HCT116 (cell line): ENCODE measurements at regions not wholly inside any gene's neighbourhood (a gene's known extent, or its start where the extent isn't known, plus 50 kb on each side); places are given as distances from the start of the nearest gene placed in this dataset.

Experiments
- ATAC-seq: fragments of 200-7000 bp; cut with Tn5 transposase; 2 replicates; pipeline ENCODE4 v1.9.1; 2020; ENCODE audit warnings: mild to moderate bottlenecking, moderate library complexity
- BruUV-seq: library from RNA; stranded (reverse); fragments of 400-500 nt; replicated peaks from 2 replicates; lab custom pipeline; 2021; lab: Mats Ljungman, UMichigan
- CTCF ChIA-PET: fragments of 300-600 bp; sonication (Branson Sonifier 250); formaldehyde crosslinking; loops from one replicate; lab custom pipeline; 2021; ENCODE audit warnings: antibody characterized with exemption; lab: Charles Lee
- POLR2A ChIA-PET: fragments of 300-600, 350-600 bp; sonication (Branson Sonifier 250); formaldehyde crosslinking; loops from one replicate; lab custom pipeline; 2021; ENCODE audit warnings: antibody characterized with exemption; lab: Charles Lee
- RAD21 ChIA-PET, 2 experiments: fragments of 300-600 bp; sonication (Branson Sonifier 250); formaldehyde crosslinking; loops; one replicate each; lab custom pipeline; 2023; ENCODE audit warnings: low total read pairs in 2 of 2; ENCODE audit not compliant: uncharacterized antibody in 2 of 2, unreplicated experiment in 2 of 2, low non-redundant PET in 1 of 2; lab: Charles Lee
- DNase-seq: peaks from one replicate; pipeline ENCODE4 v3.0.0-alpha.2; 2010; ENCODE audit warnings: low read depth, low spot score
- H2AFZ ChIP-seq: fragments of 200-600 bp; shearing (Covaris generic), sonication (generic); 2 replicates; pipeline ENCODE4 v1.6.1; 2017; ENCODE audit warnings: low read depth, mixed run types, mixed read lengths, antibody characterized with exemption, low read length; ENCODE audit not compliant: poor library complexity, severe bottlenecking
- H3K27ac ChIP-seq: 2 replicates; pipeline ENCODE4 v1.5.1; 2012; ENCODE audit warnings: low read depth, low read length
- H3K27me3 ChIP-seq: fragments of 200-600 bp; sonication (generic); 2 replicates; pipeline ENCODE4 v1.6.1; 2016; ENCODE audit warnings: mixed run types, low read length, mixed read lengths; ENCODE audit not compliant: insufficient read depth
- H3K36me3 ChIP-seq, 2 experiments: fragments of 200-500 bp in 1 of 2; fragments of 200-600 bp in 1 of 2; sonication (Bioruptor generic) in 1 of 2; sonication (generic) in 1 of 2; 2 replicates each; pipeline versions ENCODE4 v1.5.1 to v1.6.1; 2014 to 2016; ENCODE audit warnings: low read length in 2 of 2, inconsistent platforms in 1 of 2, mixed read lengths in 1 of 2, mixed run types in 1 of 2; ENCODE audit not compliant: insufficient read depth in 2 of 2, control insufficient read depth in 1 of 2
- H3K4me1 ChIP-seq, 2 experiments: fragments of 200-600 bp in 1 of 2; sonication (generic) in 1 of 2; 2 replicates each; pipeline versions ENCODE4 v1.5.1 to v1.6.1; 2012 to 2017; ENCODE audit warnings: low read length in 2 of 2, inconsistent platforms in 1 of 2, mild to moderate bottlenecking in 1 of 2, mixed read lengths in 1 of 2, mixed run types in 1 of 2, moderate library complexity in 1 of 2; ENCODE audit not compliant: insufficient read depth in 2 of 2, control insufficient read depth in 1 of 2
- H3K4me2 ChIP-seq: fragments of 200-600 bp; sonication (generic); 2 replicates; pipeline ENCODE4 v1.6.1; 2017; ENCODE audit warnings: mixed run types, low read length, mixed read lengths
- H3K4me3 ChIP-seq, 2 experiments: fragments of 200-600 bp in 1 of 2; sonication (generic) in 1 of 2; replicated peaks in 1 of 2; 2 replicates each; pipeline ENCODE4 v1.5.1; 2011 to 2016; ENCODE audit warnings: low read length in 2 of 2, control low read depth in 1 of 2, low read depth in 1 of 2, mild to moderate bottlenecking in 1 of 2, mixed read lengths in 1 of 2, mixed run types in 1 of 2
- H3K79me2 ChIP-seq: fragments of 200-600 bp; sonication (generic); 2 replicates; pipeline ENCODE4 v1.6.1; 2017; ENCODE audit warnings: mild to moderate bottlenecking, mixed run types, low read length, moderate library complexity, mixed read lengths; ENCODE audit not compliant: insufficient read depth
- H3K9ac ChIP-seq: fragments of 200-600 bp; sonication (generic); 2 replicates; pipeline ENCODE4 v1.6.1; 2016; ENCODE audit warnings: low read length, mixed read lengths
- H3K9me2 ChIP-seq: fragments of 200-600 bp; sonication (generic), shearing (Covaris generic); 2 replicates; pipeline ENCODE4 v1.6.1; 2017; ENCODE audit warnings: mixed run types, mild to moderate bottlenecking, moderate library complexity; ENCODE audit not compliant: insufficient read depth
- H3K9me3 ChIP-seq, 2 experiments: fragments of 200-500 bp in 1 of 2; fragments of 200-600 bp in 1 of 2; sonication (Bioruptor generic) in 1 of 2; sonication (generic) in 1 of 2; 2 replicates each; pipeline ENCODE4 v1.6.1; 2014 to 2017; ENCODE audit warnings: low read length in 2 of 2, mixed read lengths in 2 of 2, inconsistent platforms in 1 of 2, low read depth in 1 of 2, mild to moderate bottlenecking in 1 of 2, mixed run types in 1 of 2, moderate library complexity in 1 of 2; ENCODE audit not compliant: control insufficient read depth in 1 of 2, insufficient read depth in 1 of 2
- H4K20me1 ChIP-seq: fragments of 200-600 bp; sonication (generic), shearing (Covaris generic); 2 replicates; pipeline ENCODE4 v1.6.1; 2017; ENCODE audit warnings: mixed run types, mild to moderate bottlenecking, moderate library complexity; ENCODE audit not compliant: insufficient read depth
- ATF3 ChIP-seq: IDR thresholded peaks from 2 replicates; pipeline ENCODE4 v1.6.1; 2012
- ELF1 ChIP-seq: IDR thresholded peaks from 2 replicates; pipeline ENCODE4 v1.6.1; 2012; ENCODE audit warnings: low read depth, borderline replicate concordance
- EZH2 ChIP-seq: fragments of 200-600 bp; sonication (generic); IDR thresholded peaks from 2 replicates; pipeline ENCODE4 v1.6.1; 2017; ENCODE audit warnings: antibody characterized with exemption, mixed run types
- JUND ChIP-seq: IDR thresholded peaks from 2 replicates; pipeline ENCODE4 v1.6.1; 2012
- POLR2A ChIP-seq: IDR thresholded peaks from 2 replicates; pipeline ENCODE4 v1.7.0; 2011; ENCODE audit warnings: borderline replicate concordance; ENCODE audit not compliant: insufficient read depth, insufficient read length; ENCODE audit errors: extremely low read depth
- SRF ChIP-seq: IDR thresholded peaks from 2 replicates; pipeline ENCODE4 v1.6.1; 2012; ENCODE audit warnings: low read depth
- TCF7L2 ChIP-seq: IDR thresholded peaks from 2 replicates; pipeline ENCODE4 v1.7.0; 2011; ENCODE audit warnings: borderline replicate concordance, inconsistent platforms; ENCODE audit not compliant: insufficient read depth, insufficient read length; ENCODE audit errors: extremely low read depth
- YY1 ChIP-seq: IDR thresholded peaks from 2 replicates; pipeline ENCODE4 v1.6.1; 2011; ENCODE audit warnings: low read length, low read depth, moderate library complexity, mild to moderate bottlenecking; ENCODE audit not compliant: insufficient replicate concordance; ENCODE audit errors: extremely low read depth
- ZBTB33 ChIP-seq: IDR thresholded peaks from 2 replicates; pipeline ENCODE4 v1.6.1; 2011; ENCODE audit warnings: mild to moderate bottlenecking, low read length, moderate library complexity; ENCODE audit not compliant: insufficient replicate concordance; ENCODE audit errors: extremely low read depth
- ZFX ChIP-seq: fragments of 450-650 bp; IDR thresholded peaks from 2 replicates; pipeline ENCODE4 v1.6.1; 2017
- intact Hi-C: fragments of 100-400 bp; cut with micrococcal nuclease; formaldehyde crosslinking; loops from 2 replicates; pipeline ENCODE4 v1.10.0; 2022
- TF ChIP-seq, protein P1 (sequence below), 3 experiments: fragments of 200-600 bp in 1 of 3; sonication (generic) in 1 of 3; IDR thresholded peaks in 2 of 3; conservative IDR thresholded peaks in 1 of 3; 2 replicates each; pipeline ENCODE4 v1.5.1; 2012 to 2017; ENCODE audit warnings: low read depth in 2 of 3, low read length in 2 of 3, antibody characterized with exemption in 1 of 3, borderline replicate concordance in 1 of 3, control low read depth in 1 of 3, mild to moderate bottlenecking in 1 of 3, mixed read lengths in 1 of 3, mixed run types in 1 of 3, moderate library complexity in 1 of 3; ENCODE audit not compliant: insufficient read depth in 1 of 3

DNA sequence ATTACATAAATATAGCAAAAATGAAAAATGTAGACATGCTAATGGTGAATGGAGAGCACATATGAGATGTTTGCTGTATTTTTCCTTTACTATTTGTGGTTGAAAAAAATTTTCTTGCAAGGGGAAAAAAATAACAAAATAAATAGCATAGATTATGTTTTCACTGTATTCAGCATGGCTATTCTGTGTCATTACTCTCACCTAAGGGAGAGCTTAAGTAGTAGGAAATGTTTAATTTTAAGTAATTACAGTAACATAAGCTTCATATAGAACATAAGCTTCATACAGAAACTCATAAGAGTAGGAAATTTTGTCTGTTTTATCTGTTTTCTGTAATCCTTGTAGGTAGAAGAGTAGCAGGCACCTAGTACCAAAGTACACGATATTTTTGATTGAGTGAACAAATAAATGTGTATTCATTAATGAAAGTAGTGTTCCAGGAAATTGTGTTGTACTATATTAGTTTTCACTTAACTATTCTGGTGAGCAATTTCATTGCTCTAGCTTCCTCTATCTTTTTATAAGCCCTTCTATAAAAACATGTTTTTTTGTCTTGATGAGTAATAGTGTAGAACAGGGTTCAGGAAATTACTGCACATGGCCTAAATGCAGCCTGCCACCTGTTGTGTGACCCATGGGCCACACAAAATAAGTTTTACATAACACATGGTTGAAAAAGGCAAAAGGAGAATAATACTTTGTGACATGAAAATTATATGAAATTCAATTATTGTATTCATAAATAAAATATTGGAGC, 1025.0 kb upstream of the CDH10 start:
- intact Hi-C loops = no loop called here
- CTCF ChIA-PET = no interaction called here
- H3K9me2 ChIP-seq = no peaks in the 10 kb centered on the region
- H3K9me3 ChIP-seq = peaks cover 18 to 29% of the 10 kb centered on the region in 2 experiments; a peak in 2 of 4 replicates
- H3K27me3 ChIP-seq = no peaks in the 10 kb centered on the region
- BruUV-seq = no TSS peak
- TF ChIP-seq ATF3 = no peak
- TF ChIP-seq JUND = no peak
- TF ChIP-seq SRF = no peak
- TF ChIP-seq, protein P1, sequence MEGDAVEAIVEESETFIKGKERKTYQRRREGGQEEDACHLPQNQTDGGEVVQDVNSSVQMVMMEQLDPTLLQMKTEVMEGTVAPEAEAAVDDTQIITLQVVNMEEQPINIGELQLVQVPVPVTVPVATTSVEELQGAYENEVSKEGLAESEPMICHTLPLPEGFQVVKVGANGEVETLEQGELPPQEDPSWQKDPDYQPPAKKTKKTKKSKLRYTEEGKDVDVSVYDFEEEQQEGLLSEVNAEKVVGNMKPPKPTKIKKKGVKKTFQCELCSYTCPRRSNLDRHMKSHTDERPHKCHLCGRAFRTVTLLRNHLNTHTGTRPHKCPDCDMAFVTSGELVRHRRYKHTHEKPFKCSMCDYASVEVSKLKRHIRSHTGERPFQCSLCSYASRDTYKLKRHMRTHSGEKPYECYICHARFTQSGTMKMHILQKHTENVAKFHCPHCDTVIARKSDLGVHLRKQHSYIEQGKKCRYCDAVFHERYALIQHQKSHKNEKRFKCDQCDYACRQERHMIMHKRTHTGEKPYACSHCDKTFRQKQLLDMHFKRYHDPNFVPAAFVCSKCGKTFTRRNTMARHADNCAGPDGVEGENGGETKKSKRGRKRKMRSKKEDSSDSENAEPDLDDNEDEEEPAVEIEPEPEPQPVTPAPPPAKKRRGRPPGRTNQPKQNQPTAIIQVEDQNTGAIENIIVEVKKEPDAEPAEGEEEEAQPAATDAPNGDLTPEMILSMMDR (IDR thresholded peaks at IDR 0.05 in 2 of 3, conservative IDR thresholded peaks at IDR 0.05 in 1 of 3; ENCODE audit: borderline replicate concordance in 1 of 3, insufficient read depth in 1 of 3, low read depth in 2 of 3, low read length in 2 of 3) = no peak
- no peak for TF ChIP-seq EZH2
- TF ChIP-seq POLR2A = no peak
- TF ChIP-seq ELF1 = no peak
- TF ChIP-seq ZFX = no peak
- no peak for TF ChIP-seq ZBTB33
- no peak for TF ChIP-seq YY1
- no peak for TF ChIP-seq TCF7L2
- POLR2A ChIA-PET = no interaction called here
- DNase-seq = no peak
- no peak overlapping the region for H3K4me3 ChIP-seq
- H2AFZ ChIP-seq = no peak overlapping the region
- H3K79me2 ChIP-seq = no peaks in the 10 kb centered on the region
- H3K4me2 ChIP-seq = no peak overlapping the region
- H4K20me1 ChIP-seq = no peaks in the 10 kb centered on the region
- no peaks in the 10 kb centered on the region for H3K36me3 ChIP-seq
- no peak overlapping the region for H3K27ac ChIP-seq
- no peaks in the 10 kb centered on the region for H3K4me1 ChIP-seq
- no peak for ATAC-seq
- no peak overlapping the region for H3K9ac ChIP-seq
- RAD21 ChIA-PET = no interaction called here
